ENCODE measurements at regions not wholly inside any gene's neighbourhood (a gene's known extent, or its start where the extent isn't known, plus 50 kb on each side); places are given as distances from the start of the nearest gene placed in this dataset.

- no peak for TF ChIP-seq CTCF (IDR thresholded peaks at IDR 0.05)
- TF ChIP-seq POLR2A (IDR thresholded peaks at IDR 0.05), result no peak
Measured at GRCh38 chr3:13710251-13710650, 161.3 kb downstream of the FBLN2 start.
